PC-3 (cell line): ENCODE measurements at regions not wholly inside any gene's neighbourhood (a gene's known extent, or its start where the extent isn't known, plus 50 kb on each side); places are given as distances from the start of the nearest gene placed in this dataset.

Experiments used
- CTCF ChIP-seq: fragments of 300-600 bp; sonication (generic); conservative IDR thresholded peaks from 2 replicates; pipeline ENCODE4 v1.5.1; 2017; ENCODE audit warnings: antibody characterized with exemption, low read depth, mild to moderate bottlenecking, low read length
- EZH2 ChIP-seq: fragments of 300-600 bp; sonication (generic); IDR thresholded peaks from one replicate; pipeline ENCODE4 v1.6.1; 2017; ENCODE audit warnings: antibody characterized with exemption, mild to moderate bottlenecking, low read length; ENCODE audit not compliant: unreplicated experiment
- EZH2phosphoT487 ChIP-seq: fragments of 300-600 bp; sonication (generic); IDR thresholded peaks from 2 replicates; pipeline ENCODE4 v1.6.1; 2018; ENCODE audit warnings: mild to moderate bottlenecking, antibody characterized with exemption, low read length, borderline replicate concordance

GRCh38 chr18:1708006-1708405 is 803.3 kb downstream of the ADCYAP1 start:
- TF ChIP-seq CTCF (no peak), EZH2 (no peak), EZH2phosphoT487 (no peak)
